ENCODE measurements at regions not wholly inside any gene's neighbourhood (a gene's known extent, or its start where the extent isn't known, plus 50 kb on each side); places are given as distances from the start of the nearest gene placed in this dataset.

DNA sequence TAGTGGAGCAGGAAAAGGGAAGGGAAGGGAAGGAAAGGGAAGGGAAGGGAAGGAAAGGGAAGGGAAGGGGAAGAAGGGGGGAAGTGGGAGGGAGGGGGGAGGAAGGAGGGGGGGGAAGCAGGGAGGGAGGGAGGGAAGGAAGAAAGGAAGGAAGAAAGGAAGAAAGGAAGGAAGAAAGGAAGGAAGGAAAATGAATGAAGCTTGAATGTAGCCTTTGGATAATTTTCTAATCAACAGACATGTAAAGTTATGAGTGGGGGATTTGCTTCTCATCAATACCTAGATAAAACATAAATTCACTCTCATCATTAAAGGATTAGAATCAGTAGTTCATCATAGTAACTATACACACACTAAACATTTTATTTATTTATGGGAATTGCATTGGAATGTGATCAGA is 446.9 kb upstream of the FAM241A start:
- H3K27me3 ChIP-seq, result no peaks in the 10 kb centered on the region
- intact Hi-C loops (cut with DNase I), result no loop called here
- DNase-seq, result no peak
- no peaks in the 10 kb centered on the region for H3K9me3 ChIP-seq
- H3K4me3 ChIP-seq, result no peak overlapping the region
- ATAC-seq, result no peak
- no peaks in the 10 kb centered on the region for H3K36me3 ChIP-seq (replicated peaks in 1 of 2; ENCODE audit: insufficient read depth in 1 of 2, low read depth in 2 of 2)
- H3K4me1 ChIP-seq, result no peaks in the 10 kb centered on the region
- TF ChIP-seq, protein P1, sequence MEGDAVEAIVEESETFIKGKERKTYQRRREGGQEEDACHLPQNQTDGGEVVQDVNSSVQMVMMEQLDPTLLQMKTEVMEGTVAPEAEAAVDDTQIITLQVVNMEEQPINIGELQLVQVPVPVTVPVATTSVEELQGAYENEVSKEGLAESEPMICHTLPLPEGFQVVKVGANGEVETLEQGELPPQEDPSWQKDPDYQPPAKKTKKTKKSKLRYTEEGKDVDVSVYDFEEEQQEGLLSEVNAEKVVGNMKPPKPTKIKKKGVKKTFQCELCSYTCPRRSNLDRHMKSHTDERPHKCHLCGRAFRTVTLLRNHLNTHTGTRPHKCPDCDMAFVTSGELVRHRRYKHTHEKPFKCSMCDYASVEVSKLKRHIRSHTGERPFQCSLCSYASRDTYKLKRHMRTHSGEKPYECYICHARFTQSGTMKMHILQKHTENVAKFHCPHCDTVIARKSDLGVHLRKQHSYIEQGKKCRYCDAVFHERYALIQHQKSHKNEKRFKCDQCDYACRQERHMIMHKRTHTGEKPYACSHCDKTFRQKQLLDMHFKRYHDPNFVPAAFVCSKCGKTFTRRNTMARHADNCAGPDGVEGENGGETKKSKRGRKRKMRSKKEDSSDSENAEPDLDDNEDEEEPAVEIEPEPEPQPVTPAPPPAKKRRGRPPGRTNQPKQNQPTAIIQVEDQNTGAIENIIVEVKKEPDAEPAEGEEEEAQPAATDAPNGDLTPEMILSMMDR (IDR thresholded peaks at IDR 0.05), result no peak
- TF ChIP-seq POLR2A (IDR thresholded peaks at IDR 0.05), result no peak
- no peak overlapping the region for H3K27ac ChIP-seq

DNA sequence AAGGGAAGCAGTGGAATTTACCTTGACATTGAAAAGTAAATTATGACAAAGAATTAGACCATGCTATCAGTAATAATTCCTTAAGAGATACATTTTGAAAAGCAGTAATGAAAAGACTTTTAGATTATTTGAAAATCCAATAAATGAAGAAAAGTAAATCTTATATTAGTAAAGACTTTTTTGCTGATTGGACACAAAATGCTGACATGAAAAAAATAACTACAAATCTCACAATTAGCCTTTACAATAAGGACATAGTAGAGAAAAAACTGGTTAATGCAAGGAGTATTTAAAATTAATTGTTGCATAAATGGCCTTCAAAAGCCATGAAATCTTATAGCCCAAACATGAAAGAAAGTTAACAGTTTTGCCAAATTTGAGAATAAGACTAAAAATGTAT is 446.1 kb upstream of the FAM241A start:
- Histone ChIP-seq H3K4me1 (no peaks in the 10 kb centered on the region), H3K9me3 (no peaks in the 10 kb centered on the region), H3K36me3 (replicated peaks in 1 of 2; ENCODE audit: insufficient read depth in 1 of 2, low read depth in 2 of 2) (no peaks in the 10 kb centered on the region), H3K27me3 (no peaks in the 10 kb centered on the region), H3K4me3 (no peak overlapping the region), H3K27ac (no peak overlapping the region)
- ATAC-seq, result no peak
- intact Hi-C loops (cut with DNase I), result no loop called here
- TF ChIP-seq, protein P1 (IDR thresholded peaks at IDR 0.05), result no peak
- no peak for TF ChIP-seq POLR2A (IDR thresholded peaks at IDR 0.05)
- no peak for DNase-seq

DNA sequence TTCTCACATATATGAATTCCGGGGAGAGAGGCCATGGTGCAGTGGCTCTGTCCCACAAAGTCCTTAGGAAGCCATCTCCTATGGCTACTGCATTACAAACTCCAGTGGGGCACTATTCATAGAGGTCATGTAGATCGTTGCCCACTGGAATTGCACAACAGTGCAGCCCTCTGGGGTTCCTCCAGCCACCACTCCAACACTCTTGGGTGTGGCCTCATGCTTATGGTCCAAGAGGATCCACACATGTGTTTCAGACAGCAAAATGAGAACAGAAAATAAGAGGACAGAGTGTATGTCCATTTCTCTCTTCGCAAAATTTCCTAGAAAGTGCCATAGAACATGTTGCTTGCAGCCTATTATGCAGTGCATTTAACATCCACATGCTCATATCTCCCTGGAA is 444.2 kb upstream of the FAM241A start:
- 50 to 73% methylated on average over 3 of the region's 3 CpGs for WGBS, 2 donors
- H3K4me1 ChIP-seq, result no peaks in the 10 kb centered on the region
- intact Hi-C loops (cut with DNase I), result no loop called here
- no peak overlapping the region for H3K4me3 ChIP-seq
- ATAC-seq (no peak), DNase-seq (no peak)
- H3K36me3 ChIP-seq (replicated peaks in 1 of 2; ENCODE audit: insufficient read depth in 1 of 2, low read depth in 2 of 2), result no peaks in the 10 kb centered on the region
- no peaks in the 10 kb centered on the region for H3K27me3 ChIP-seq
- no peaks in the 10 kb centered on the region for H3K9me3 ChIP-seq
- H3K27ac ChIP-seq, result no peak overlapping the region
- TF ChIP-seq, protein P1 (IDR thresholded peaks at IDR 0.05), result no peak
- TF ChIP-seq POLR2A (IDR thresholded peaks at IDR 0.05), result no peak

DNA sequence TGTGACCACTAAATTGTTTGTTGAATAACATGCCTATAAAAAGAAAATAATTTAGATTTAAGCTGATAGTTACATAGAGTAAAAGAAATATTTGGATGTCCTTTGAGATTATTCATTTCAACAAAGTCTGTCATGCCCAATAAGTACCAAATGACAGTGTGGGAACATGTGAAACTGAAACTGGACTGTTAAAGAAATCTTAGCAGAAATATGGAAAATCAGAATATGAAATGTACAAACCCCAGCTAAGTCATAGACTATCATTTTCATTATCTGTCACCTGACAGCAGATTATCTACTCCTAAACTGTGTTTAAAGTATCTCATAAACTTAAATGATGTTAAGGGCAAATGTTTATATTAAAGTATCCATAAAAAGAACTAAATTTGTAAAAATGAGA is 437.8 kb upstream of the FAM241A start:
- no peak overlapping the region for H3K27ac ChIP-seq
- H3K36me3 ChIP-seq (replicated peaks in 1 of 2; ENCODE audit: insufficient read depth in 1 of 2, low read depth in 2 of 2), result no peaks in the 10 kb centered on the region
- H3K4me1 ChIP-seq, result no peaks in the 10 kb centered on the region
- TF ChIP-seq, protein P1 (IDR thresholded peaks at IDR 0.05), result no peak
- TF ChIP-seq POLR2A (IDR thresholded peaks at IDR 0.05), result no peak
- intact Hi-C loops (cut with DNase I), result no loop called here
- no peak overlapping the region for H3K4me3 ChIP-seq
- no peaks in the 10 kb centered on the region for H3K9me3 ChIP-seq
- DNase-seq (no peak), ATAC-seq (no peak)
- no peaks in the 10 kb centered on the region for H3K27me3 ChIP-seq

DNA sequence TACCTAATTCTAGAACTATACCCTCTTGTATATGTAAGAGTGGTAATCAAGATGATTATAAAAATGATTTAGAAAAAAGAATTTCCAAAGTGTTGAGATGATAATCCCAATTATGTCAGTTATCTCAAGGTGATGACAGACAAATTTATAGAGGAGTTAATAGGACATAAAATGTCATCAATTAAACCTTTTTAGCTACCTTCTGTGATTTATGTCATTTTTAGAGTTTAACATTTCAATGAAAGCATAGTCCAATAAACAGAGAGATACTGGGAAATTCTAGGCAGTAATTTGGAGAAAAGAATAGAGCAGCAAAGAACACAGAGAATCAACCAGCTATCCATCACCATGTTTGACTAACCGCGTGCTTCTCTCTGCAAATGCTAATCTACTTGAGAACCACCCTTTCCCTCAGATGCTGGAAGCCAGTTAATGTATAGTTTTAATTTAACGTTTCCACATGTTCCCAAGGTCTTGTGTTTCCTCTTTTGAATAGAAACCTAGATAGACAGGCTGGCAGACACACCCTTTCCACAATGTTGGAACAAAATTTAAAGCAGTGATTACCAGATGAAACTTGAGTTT is 433.1 kb upstream of the FAM241A start:
- DNase-seq, result no peak
- H3K27me3 ChIP-seq, result no peaks in the 10 kb centered on the region
- no peaks in the 10 kb centered on the region for H3K4me1 ChIP-seq
- no peaks in the 10 kb centered on the region for H3K9me3 ChIP-seq
- H3K27ac ChIP-seq, result no peak overlapping the region
- intact Hi-C loops (cut with DNase I), result no loop called here
- no peaks in the 10 kb centered on the region for H3K36me3 ChIP-seq (replicated peaks in 1 of 2; ENCODE audit: insufficient read depth in 1 of 2, low read depth in 2 of 2)
- WGBS, 2 donors, result 45 to 48% methylated on average over 3 of the region's 3 CpGs
- ATAC-seq, result no peak
- no peak for TF ChIP-seq POLR2A (IDR thresholded peaks at IDR 0.05)
- TF ChIP-seq, protein P1 (IDR thresholded peaks at IDR 0.05), result no peak
- no peak overlapping the region for H3K4me3 ChIP-seq
